ENCODE measurements at regions not wholly inside any gene's neighbourhood (a gene's known extent, or its start where the extent isn't known, plus 50 kb on each side); places are given as distances from the start of the nearest gene placed in this dataset.

DNA sequence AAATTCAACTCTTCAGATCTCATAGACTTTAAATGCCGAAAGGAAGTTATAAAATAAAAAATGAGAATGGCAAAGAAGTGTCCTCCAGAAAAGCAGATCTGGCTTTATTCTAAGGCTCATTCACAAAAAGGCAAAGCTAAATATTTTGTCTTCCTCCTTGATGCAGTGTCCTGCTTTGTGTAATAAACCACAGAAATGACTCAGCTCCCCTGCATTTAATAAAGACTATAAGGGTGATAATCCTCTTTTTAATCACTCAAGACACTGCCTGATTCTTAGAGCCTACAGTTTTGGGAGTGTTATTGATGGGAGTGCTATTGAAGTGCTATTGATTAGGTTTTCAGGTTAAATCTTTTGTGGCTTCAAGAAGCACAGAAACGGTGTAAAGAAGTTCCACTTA lies 482.0 kb downstream of the PCDH20 start:
- no peaks in the 10 kb centered on the region for H3K27me3 Mint-ChIP-seq
- H3K4me1 Mint-ChIP-seq, result no peaks in the 10 kb centered on the region
- no peak for DNase-seq
- no peak overlapping the region for H3K27ac Mint-ChIP-seq
- H3K36me3 Mint-ChIP-seq (ENCODE audit: low read depth), result no peaks in the 10 kb centered on the region
- no peaks in the 10 kb centered on the region for H3K9me3 Mint-ChIP-seq
- intact Hi-C loops (cut with micrococcal nuclease), result no loop called here
- H3K4me3 Mint-ChIP-seq, result no peak overlapping the region

DNA sequence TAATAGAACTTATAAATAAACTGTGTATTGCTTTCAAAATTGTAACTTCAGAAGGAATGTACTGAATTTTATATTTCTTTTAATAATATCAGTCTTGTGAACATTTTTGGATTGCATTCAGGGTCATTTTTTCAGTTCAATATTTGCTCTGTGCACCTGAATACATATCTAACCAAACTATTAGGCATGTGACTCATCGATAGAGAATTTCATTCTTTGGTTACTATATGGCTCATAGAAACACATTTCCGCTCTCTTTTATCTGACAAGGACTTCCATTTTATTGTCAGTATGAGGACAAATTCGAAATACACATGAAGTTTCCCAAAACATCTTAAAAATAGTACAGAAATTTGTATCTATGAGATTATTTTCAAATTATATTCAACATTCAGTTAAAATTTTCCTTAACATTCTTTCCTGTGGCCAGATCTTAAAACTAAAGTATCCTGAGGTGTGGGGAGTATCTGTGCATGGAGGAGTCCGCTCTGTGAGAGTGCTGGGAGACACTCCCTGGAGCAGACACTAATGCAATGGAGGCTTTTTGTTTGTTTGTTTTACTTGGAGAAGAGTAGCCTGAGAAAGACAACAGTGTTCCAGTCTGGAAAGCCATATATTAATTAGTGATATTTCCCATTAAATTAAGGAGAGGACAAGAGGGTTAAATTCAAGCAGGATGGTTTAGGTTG lies 483.6 kb downstream of the PCDH20 start:
- Mint-ChIP-seq H3K27me3 (no peaks in the 10 kb centered on the region), H3K36me3 (ENCODE audit: low read depth) (no peaks in the 10 kb centered on the region), H3K9me3 (no peaks in the 10 kb centered on the region), H3K4me3 (no peak overlapping the region), H3K27ac (no peak overlapping the region), H3K4me1 (no peaks in the 10 kb centered on the region)
- intact Hi-C loops (cut with micrococcal nuclease), result no loop called here
- DNase-seq, result no peak

DNA sequence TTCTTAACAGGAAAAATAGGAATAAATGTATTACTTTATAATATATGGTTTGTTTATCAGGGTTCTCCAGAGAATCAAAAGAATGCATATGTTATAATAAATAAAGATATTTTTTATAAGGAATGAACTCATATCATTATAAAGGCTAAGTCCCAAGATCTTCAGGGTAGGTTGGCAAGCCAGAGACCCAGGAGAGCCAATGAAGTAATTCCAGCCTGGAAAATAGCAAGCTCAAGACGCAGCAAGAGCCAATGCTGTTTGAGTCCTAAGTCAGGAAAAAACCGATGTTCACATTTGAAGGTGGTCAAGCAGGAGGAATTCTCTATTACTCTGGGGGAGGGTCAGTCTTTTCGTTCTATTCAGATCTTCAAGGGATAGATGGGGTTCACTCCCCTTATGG lies 490.0 kb downstream of the PCDH20 start:
- H3K4me3 Mint-ChIP-seq, result no peak overlapping the region
- DNase-seq, result no peak
- no peaks in the 10 kb centered on the region for H3K36me3 Mint-ChIP-seq (ENCODE audit: low read depth)
- no peaks in the 10 kb centered on the region for H3K27me3 Mint-ChIP-seq
- no peaks in the 10 kb centered on the region for H3K4me1 Mint-ChIP-seq
- H3K9me3 Mint-ChIP-seq, result no peaks in the 10 kb centered on the region
- no peak overlapping the region for H3K27ac Mint-ChIP-seq
- intact Hi-C loops (cut with micrococcal nuclease), result no loop called here

DNA sequence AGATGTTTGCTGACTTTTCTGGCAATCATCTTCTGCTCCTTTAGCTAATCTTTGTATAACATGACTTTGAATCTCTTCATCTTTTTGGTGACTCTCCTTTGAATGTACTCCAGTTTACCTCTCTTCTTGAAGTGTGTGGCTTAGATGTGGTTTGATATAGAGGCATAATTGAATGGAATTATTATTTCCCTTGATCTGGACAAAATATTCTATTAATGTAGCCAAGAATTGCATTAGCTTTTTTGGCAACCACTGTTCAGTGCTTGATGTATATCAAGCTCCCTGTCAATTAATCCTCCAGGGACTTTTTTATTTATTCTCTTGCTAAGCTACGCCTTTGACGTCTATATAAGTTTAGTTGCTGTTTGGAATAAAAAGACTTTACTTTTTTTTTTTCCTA lies 490.8 kb downstream of the PCDH20 start:
- DNase-seq, result no peak
- H3K27ac Mint-ChIP-seq, result no peak overlapping the region
- H3K9me3 Mint-ChIP-seq, result no peaks in the 10 kb centered on the region
- intact Hi-C loops (cut with micrococcal nuclease), result no loop called here
- H3K4me1 Mint-ChIP-seq, result no peaks in the 10 kb centered on the region
- no peak overlapping the region for H3K4me3 Mint-ChIP-seq
- no peaks in the 10 kb centered on the region for H3K27me3 Mint-ChIP-seq
- no peaks in the 10 kb centered on the region for H3K36me3 Mint-ChIP-seq (ENCODE audit: low read depth)

DNA sequence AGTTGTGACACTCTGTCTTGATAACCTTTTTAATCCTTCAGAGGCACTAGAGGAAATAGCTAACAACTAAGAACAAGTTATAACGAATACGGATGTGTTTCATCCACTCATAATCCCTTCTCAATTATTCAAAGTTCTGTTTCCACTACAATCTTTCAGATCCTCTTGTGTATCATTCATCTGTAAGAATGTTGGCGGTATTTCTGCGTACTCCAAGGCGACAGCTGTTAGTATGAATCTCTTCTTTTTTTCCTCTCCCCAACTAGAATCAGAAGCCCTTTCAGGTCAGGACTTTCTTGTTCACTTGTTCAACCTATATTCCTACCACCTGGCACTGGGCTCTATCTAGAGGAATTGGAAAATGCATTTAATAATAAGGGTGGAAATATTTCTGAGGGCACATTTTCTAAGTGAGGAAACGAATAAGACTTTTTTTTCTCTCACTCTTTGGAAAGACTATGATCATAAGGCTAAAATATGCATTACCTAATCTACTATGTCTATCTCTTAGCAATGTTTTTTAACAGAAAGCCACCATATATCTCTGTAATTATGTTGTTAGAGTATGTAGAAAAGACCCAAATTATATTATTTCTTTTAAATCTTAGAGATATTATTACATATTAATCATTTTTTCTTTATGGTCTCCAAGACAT lies 492.9 kb downstream of the PCDH20 start:
- H3K9me3 Mint-ChIP-seq, result no peaks in the 10 kb centered on the region
- H3K27me3 Mint-ChIP-seq, result no peaks in the 10 kb centered on the region
- no peaks in the 10 kb centered on the region for H3K36me3 Mint-ChIP-seq (ENCODE audit: low read depth)
- H3K27ac Mint-ChIP-seq, result no peak overlapping the region
- no peak for DNase-seq
- no peak overlapping the region for H3K4me3 Mint-ChIP-seq
- intact Hi-C loops (cut with micrococcal nuclease), result no loop called here
- no peaks in the 10 kb centered on the region for H3K4me1 Mint-ChIP-seq

DNA sequence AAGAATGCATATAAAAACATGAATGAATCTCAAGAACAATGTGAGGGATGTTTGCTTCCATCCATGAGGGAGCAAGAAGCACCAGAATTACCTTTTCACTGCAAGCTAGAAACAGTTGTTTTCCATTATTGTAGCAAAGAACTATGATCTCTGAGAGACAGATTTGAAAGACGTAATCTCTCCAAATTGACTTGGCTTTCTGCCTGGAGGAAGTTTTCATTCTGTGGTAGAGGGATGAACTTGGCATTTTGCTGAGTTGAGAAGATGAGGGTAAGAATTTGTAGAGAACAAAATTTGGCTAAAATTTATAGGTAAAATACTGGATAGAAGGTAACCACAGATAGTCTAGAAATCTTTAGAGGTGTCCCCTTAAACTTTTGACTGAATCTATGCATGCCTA lies 496.8 kb downstream of the TDRD3 start:
- intact Hi-C loops (cut with micrococcal nuclease), result no loop called here
- H3K4me1 Mint-ChIP-seq, result no peaks in the 10 kb centered on the region
- H3K27me3 Mint-ChIP-seq, result no peaks in the 10 kb centered on the region
- H3K36me3 Mint-ChIP-seq (ENCODE audit: low read depth), result no peaks in the 10 kb centered on the region
- H3K27ac Mint-ChIP-seq, result no peak overlapping the region
- no peak overlapping the region for H3K4me3 Mint-ChIP-seq
- H3K9me3 Mint-ChIP-seq, result no peaks in the 10 kb centered on the region
- no peak for DNase-seq

DNA sequence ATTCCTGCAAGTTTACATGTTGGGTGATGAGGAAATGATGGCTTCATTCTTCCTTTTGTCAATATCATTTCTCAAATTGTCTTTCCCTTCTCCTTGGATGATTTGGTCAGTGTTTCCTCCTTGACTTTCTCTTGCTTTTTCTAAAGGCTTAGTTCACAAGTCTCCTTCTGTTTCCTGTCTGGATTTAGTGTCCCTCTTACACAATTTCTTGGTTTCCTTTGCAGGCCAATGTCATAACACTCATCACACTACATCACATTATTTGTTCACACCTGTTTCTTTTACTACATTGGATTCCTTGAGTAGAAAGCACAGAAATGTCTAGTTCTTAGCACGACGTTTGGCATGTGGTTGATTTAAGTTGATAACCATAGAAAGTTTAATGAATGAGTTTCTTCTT lies 490.7 kb downstream of the TDRD3 start:
- Mint-ChIP-seq H3K36me3 (ENCODE audit: low read depth) (no peaks in the 10 kb centered on the region), H3K4me1 (no peaks in the 10 kb centered on the region), H3K4me3 (no peak overlapping the region), H3K27ac (no peak overlapping the region), H3K9me3 (no peaks in the 10 kb centered on the region), H3K27me3 (no peaks in the 10 kb centered on the region)
- intact Hi-C loops (cut with micrococcal nuclease), result no loop called here
- no peak for DNase-seq

DNA sequence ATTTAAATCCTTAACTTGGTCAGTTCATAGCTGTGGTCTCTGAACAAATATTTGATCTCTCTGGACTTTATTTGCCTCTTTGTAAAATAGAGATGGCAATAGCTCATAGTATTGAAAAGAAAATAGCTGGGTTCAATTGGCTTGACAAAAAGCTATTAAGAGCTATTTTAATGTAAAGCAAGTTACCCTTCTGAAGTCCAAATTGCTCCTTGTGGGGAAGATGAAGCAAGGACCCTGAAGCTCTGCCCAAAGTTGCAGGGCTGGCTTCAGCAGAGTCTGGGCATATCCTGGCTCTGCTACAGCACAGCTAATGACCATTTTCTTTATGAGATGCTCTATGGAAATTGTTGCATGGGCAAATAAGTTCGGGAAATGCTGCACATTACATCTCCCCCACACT lies 484.5 kb downstream of the TDRD3 start:
- H3K4me1 Mint-ChIP-seq, result no peaks in the 10 kb centered on the region
- H3K4me3 Mint-ChIP-seq, result no peak overlapping the region
- no peaks in the 10 kb centered on the region for H3K27me3 Mint-ChIP-seq
- DNase-seq, result no peak
- H3K27ac Mint-ChIP-seq, result no peak overlapping the region
- intact Hi-C loops (cut with micrococcal nuclease), result no loop called here
- H3K36me3 Mint-ChIP-seq (ENCODE audit: low read depth), result no peaks in the 10 kb centered on the region
- no peaks in the 10 kb centered on the region for H3K9me3 Mint-ChIP-seq

DNA sequence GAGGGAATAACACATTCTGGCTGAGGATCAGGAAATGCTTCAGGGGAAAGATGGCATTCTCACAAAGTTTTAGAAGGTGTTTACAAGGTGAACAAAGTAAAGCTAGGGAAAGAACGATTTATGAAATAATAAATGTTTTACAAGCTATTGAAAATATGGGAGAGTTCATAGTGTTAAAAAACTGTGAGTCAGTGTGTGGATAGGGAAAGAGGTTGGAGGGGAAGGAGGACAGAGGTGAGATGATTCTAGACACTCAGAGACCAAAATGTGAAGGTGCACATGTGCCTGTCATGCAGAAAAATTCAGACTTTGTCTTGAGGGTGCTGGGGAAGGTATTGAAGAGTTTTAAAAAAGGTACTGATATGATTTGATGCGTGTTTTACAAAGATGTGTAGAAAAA lies 476.1 kb downstream of the TDRD3 start:
- H3K27ac Mint-ChIP-seq, result no peak overlapping the region
- H3K36me3 Mint-ChIP-seq (ENCODE audit: low read depth), result no peaks in the 10 kb centered on the region
- H3K4me1 Mint-ChIP-seq, result no peaks in the 10 kb centered on the region
- no peaks in the 10 kb centered on the region for H3K27me3 Mint-ChIP-seq
- H3K9me3 Mint-ChIP-seq, result peaks cover 12% of the 10 kb centered on the region
- DNase-seq, result no peak
- intact Hi-C loops (cut with micrococcal nuclease), result no loop called here
- H3K4me3 Mint-ChIP-seq, result no peak overlapping the region

DNA sequence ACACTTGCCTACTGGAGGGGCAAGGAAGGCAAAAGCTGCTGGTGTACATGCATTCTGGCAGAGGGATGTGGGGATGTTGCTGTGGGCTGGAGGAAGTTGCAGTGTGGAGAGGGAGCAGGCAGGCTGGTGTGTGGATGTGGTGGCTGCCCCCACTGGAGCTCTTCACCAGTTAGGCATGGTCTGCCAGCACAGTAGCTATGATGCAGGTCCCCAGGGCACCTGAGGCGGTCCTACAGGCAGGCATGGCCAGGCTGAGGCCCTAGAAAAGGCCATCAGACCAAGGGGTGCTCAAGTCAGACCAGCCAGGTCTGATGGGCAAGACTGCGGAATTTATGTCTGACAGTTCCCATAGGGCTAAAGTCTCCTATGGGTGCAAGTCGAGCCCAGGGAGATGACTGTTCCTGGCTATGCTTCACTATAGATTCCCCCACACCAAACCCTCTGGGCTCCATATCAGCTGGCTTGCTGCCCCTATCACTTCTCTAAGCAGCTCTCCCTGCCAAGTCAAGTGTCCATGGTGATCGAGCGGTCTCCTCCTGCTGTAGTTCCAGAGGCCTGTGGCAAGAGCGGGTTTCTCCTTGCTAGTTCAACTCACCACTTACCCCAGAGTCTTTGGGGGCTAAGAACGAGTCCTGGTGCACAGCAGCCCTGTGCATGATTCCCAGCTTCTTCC lies 473.1 kb downstream of the TDRD3 start:
- intact Hi-C loops (cut with micrococcal nuclease), result no loop called here
- H3K27me3 Mint-ChIP-seq, result no peaks in the 10 kb centered on the region
- no peaks in the 10 kb centered on the region for H3K36me3 Mint-ChIP-seq (ENCODE audit: low read depth)
- no peak for DNase-seq
- no peak overlapping the region for H3K4me3 Mint-ChIP-seq
- no peaks in the 10 kb centered on the region for H3K4me1 Mint-ChIP-seq
- no peak overlapping the region for H3K27ac Mint-ChIP-seq
- H3K9me3 Mint-ChIP-seq, result peaks cover 3% of the 10 kb centered on the region

DNA sequence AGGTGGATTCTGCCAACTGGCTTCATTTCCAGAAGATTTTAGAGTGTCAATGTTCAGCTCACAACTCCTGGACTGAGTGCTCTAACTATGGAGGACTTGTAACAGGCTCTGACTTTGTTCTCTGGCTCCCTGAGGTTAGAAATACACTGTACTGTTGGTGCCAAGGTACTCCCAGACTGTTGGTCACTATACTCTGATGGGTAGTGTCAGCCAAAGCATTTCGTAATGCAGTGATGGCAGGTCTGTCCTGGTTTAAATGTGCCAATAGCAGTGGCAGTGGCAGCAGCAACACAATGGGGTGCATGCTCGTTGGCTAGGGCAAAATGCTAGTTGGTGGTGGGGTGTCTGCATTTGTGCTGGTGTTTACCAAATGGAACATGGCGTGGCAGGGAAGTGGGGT lies 472.2 kb downstream of the TDRD3 start:
- Mint-ChIP-seq H3K4me1 (no peaks in the 10 kb centered on the region), H3K4me3 (no peak overlapping the region), H3K9me3 (peaks cover 3% of the 10 kb centered on the region), H3K27ac (no peak overlapping the region), H3K36me3 (ENCODE audit: low read depth) (no peaks in the 10 kb centered on the region), H3K27me3 (no peaks in the 10 kb centered on the region)
- intact Hi-C loops (cut with micrococcal nuclease), result no loop called here
- no peak for DNase-seq

DNA sequence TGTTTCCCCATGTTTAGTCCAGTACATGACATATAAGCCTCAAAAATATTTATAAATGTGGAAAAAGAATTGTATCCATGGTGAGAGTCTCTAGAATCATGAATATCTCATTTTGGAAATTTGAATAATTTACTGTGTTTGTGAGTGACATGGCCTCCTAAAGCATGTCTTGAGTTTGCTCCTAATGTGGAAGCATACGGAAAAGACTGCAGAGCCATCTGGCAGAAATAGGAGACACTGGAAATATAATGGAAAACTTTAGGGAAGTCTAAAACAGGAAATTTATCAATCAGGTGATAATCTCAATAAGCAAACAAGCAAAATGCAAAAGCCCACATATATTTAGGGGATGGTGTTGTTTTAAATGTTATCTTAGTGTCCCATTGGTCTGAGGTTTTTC lies 465.0 kb downstream of the TDRD3 start:
- Mint-ChIP-seq H3K27ac (no peak overlapping the region), H3K4me3 (no peak overlapping the region), H3K9me3 (peaks cover 3% of the 10 kb centered on the region), H3K4me1 (no peaks in the 10 kb centered on the region), H3K27me3 (no peaks in the 10 kb centered on the region), H3K36me3 (ENCODE audit: low read depth) (no peaks in the 10 kb centered on the region)
- intact Hi-C loops (cut with micrococcal nuclease), result no loop called here
- DNase-seq, result no peak

DNA sequence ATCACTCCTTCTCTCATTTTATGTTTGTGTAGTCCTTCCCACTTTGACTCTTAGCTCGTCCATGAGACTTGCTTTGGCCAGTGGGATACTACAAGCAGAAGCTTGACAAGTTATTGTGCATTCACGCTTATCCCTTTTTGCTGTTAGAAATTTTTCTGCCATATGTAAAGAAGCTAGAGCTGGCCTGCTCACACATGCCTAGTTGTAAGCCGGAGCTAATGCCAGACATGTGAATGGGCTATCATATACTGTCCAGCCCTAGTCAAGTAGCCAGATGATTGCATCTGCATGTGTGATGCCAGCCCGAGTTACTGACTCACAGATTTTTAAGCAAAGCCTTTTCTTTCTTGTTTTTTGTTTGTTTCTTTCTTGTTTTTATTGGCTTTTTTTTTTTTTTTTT lies 460.7 kb downstream of the TDRD3 start:
- Mint-ChIP-seq H3K9me3 (peaks cover 14% of the 10 kb centered on the region), H3K4me3 (no peak overlapping the region), H3K27me3 (no peaks in the 10 kb centered on the region), H3K4me1 (no peaks in the 10 kb centered on the region), H3K27ac (no peak overlapping the region), H3K36me3 (ENCODE audit: low read depth) (no peaks in the 10 kb centered on the region)
- intact Hi-C loops (cut with micrococcal nuclease), result no loop called here
- DNase-seq, result no peak

DNA sequence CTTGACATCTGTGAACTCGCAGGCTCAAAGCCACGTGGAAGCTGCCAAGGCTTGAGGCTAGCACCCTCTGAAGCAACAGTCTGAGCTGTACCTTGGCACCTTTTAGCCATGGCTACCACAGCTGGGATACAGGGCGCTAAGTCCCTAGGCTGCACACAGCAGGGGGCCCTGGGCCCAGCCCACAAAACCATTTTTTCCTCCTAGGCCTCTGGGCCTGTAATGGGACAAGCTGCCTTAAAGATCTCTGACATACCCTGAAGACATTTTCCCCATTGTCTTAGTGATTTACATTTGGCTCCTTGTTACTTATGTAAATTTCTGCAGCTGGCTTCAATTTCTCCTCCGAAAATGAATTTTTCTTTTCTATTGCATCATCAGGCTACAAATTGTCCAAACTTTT lies 455.9 kb downstream of the TDRD3 start:
- intact Hi-C loops (cut with micrococcal nuclease), result no loop called here
- no peak for DNase-seq
- no peaks in the 10 kb centered on the region for H3K27me3 Mint-ChIP-seq
- H3K27ac Mint-ChIP-seq, result no peak overlapping the region
- H3K4me1 Mint-ChIP-seq, result no peaks in the 10 kb centered on the region
- H3K9me3 Mint-ChIP-seq, result peaks cover 18% of the 10 kb centered on the region
- H3K4me3 Mint-ChIP-seq, result no peak overlapping the region
- no peaks in the 10 kb centered on the region for H3K36me3 Mint-ChIP-seq (ENCODE audit: low read depth)

Measured in activated CD4-positive, alpha-beta T cell treated with anti-CD3 and anti-CD28 coated beads, Interleukin-2, amount 10 ng/mL, durations not matched to agents 24 days and 14 days (primary cell).